Keratinocyte (primary cell): ENCODE measurements at regions not wholly inside any gene's neighbourhood (a gene's known extent, or its start where the extent isn't known, plus 50 kb on each side); places are given as distances from the start of the nearest gene placed in this dataset.

Experiments used
- DNase-seq: peaks from one replicate; pipeline ENCODE4 v3.0.0-alpha.2; 2011; ENCODE audit warnings: low read depth, missing footprints, low spot score
- FAIRE-seq: peaks from 2 replicates; lab custom pipeline; 2011; peaks lifted over from hg19 to GRCh38; lab: Jason Lieb, UNC
- H2AFZ ChIP-seq: 2 replicates; pipeline ENCODE4 v1.6.0; 2012; ENCODE audit warnings: low read length, control low read depth, inconsistent platforms; ENCODE audit not compliant: control insufficient read depth
- H3K27ac ChIP-seq: 2 replicates; pipeline ENCODE4 v1.5.1; 2011; ENCODE audit warnings: low read length; ENCODE audit not compliant: control insufficient read depth, insufficient read depth
- H3K27me3 ChIP-seq: 3 replicates; pipeline ENCODE4 v1.6.0; 2011; ENCODE audit warnings: low read length; ENCODE audit not compliant: control insufficient read depth, insufficient read depth; ENCODE audit errors: extremely low read depth
- H3K36me3 ChIP-seq, 2 experiments: 2 replicates in 1 of 2; 3 replicates in 1 of 2; pipeline ENCODE4 v1.5.1; 2011; ENCODE audit warnings: low read length in 2 of 2, mild to moderate bottlenecking in 1 of 2; ENCODE audit not compliant: control insufficient read depth in 2 of 2, insufficient read depth in 2 of 2; ENCODE audit errors: extremely low read depth in 1 of 2
- H3K4me1 ChIP-seq: 3 replicates; pipeline ENCODE4 v1.5.1; 2011; ENCODE audit warnings: low read length; ENCODE audit not compliant: control insufficient read depth, insufficient read depth; ENCODE audit errors: extremely low read depth
- H3K4me2 ChIP-seq: 3 replicates; pipeline ENCODE4 v1.6.0; 2011; ENCODE audit warnings: low read depth, low read length; ENCODE audit not compliant: control insufficient read depth, insufficient read depth; ENCODE audit errors: extremely low read depth
- H3K4me3 ChIP-seq, 3 experiments: fragments of 200-600 bp in 1 of 3; sonication (generic) in 1 of 3; 2 replicates in 2 of 3; 3 replicates in 1 of 3; pipeline ENCODE4 v1.5.1; 2011 to 2016; ENCODE audit warnings: low read length in 3 of 3, mild to moderate bottlenecking in 3 of 3, control low read depth in 2 of 3, inconsistent platforms in 1 of 3, low read depth in 1 of 3, mixed read lengths in 1 of 3, mixed run types in 1 of 3, moderate library complexity in 1 of 3; ENCODE audit not compliant: control insufficient read depth in 2 of 3, insufficient read depth in 2 of 3; ENCODE audit errors: extremely low read depth in 1 of 3
- H3K79me2 ChIP-seq: 2 replicates; pipeline ENCODE4 v1.6.0; 2012; ENCODE audit warnings: low read length; ENCODE audit not compliant: control insufficient read depth, insufficient read depth
- H3K9ac ChIP-seq: 3 replicates; pipeline ENCODE4 v1.6.0; 2011; ENCODE audit warnings: low read length; ENCODE audit not compliant: control insufficient read depth, insufficient read depth; ENCODE audit errors: extremely low read depth
- H3K9me1 ChIP-seq: 3 replicates; pipeline ENCODE4 v1.6.0; 2011; ENCODE audit warnings: low read length; ENCODE audit not compliant: control insufficient read depth, insufficient read depth; ENCODE audit errors: extremely low read depth
- H3K9me3 ChIP-seq: 2 replicates; pipeline ENCODE4 v1.5.1; 2012; ENCODE audit warnings: low read depth, low read length; ENCODE audit not compliant: control insufficient read depth
- H4K20me1 ChIP-seq: 3 replicates; pipeline ENCODE4 v1.6.0; 2011; ENCODE audit warnings: low read length; ENCODE audit not compliant: control insufficient read depth, insufficient read depth; ENCODE audit errors: extremely low read depth
- EZH2 ChIP-seq: IDR thresholded peaks from one replicate; pipeline ENCODE4 v1.6.1; 2012; ENCODE audit warnings: inconsistent platforms, mild to moderate bottlenecking, low read length, moderate library complexity
- dilution Hi-C: fragments of 300-500 bp; cut with MboI; formaldehyde crosslinking; loops from one replicate; pipeline ENCODE4 v1.7.0; 2020; ENCODE audit warnings: low sequenced_read_pairs; ENCODE audit not compliant: extremely low pct_ligation_motif_present
- TF ChIP-seq, protein P1 (sequence below), 3 experiments: IDR thresholded peaks in 1 of 3; conservative IDR thresholded peaks in 1 of 3; optimal IDR thresholded peaks in 1 of 3; 2 replicates in 2 of 3; 3 replicates in 1 of 3; pipeline versions ENCODE3 to v1.5.1; 2011; ENCODE audit warnings: low read length in 3 of 3, mild to moderate bottlenecking in 3 of 3, moderate library complexity in 2 of 3, control low read depth in 1 of 3, inconsistent platforms in 1 of 3; ENCODE audit not compliant: insufficient read depth in 2 of 3; ENCODE audit errors: extremely low read depth in 1 of 3

GRCh38 chr18:40016405-40016804, 1938.6 kb upstream of the PIK3C3 start:
- no peak overlapping the region for H3K4me2 ChIP-seq
- H3K9me3 ChIP-seq: no peaks in the 10 kb centered on the region
- no peak for DNase-seq
- no peaks in the 10 kb centered on the region for H3K4me1 ChIP-seq
- no peaks in the 10 kb centered on the region for H3K9me1 ChIP-seq
- no peak overlapping the region for H3K4me3 ChIP-seq
- H3K27me3 ChIP-seq: no peaks in the 10 kb centered on the region
- no peak overlapping the region for H3K9ac ChIP-seq
- no peak for FAIRE-seq
- dilution Hi-C loops: no loop called here
- no peaks in the 10 kb centered on the region for H3K79me2 ChIP-seq
- H3K27ac ChIP-seq: no peak overlapping the region
- H2AFZ ChIP-seq: no peak overlapping the region
- no peaks in the 10 kb centered on the region for H4K20me1 ChIP-seq
- TF ChIP-seq EZH2: no peak
- TF ChIP-seq, protein P1, sequence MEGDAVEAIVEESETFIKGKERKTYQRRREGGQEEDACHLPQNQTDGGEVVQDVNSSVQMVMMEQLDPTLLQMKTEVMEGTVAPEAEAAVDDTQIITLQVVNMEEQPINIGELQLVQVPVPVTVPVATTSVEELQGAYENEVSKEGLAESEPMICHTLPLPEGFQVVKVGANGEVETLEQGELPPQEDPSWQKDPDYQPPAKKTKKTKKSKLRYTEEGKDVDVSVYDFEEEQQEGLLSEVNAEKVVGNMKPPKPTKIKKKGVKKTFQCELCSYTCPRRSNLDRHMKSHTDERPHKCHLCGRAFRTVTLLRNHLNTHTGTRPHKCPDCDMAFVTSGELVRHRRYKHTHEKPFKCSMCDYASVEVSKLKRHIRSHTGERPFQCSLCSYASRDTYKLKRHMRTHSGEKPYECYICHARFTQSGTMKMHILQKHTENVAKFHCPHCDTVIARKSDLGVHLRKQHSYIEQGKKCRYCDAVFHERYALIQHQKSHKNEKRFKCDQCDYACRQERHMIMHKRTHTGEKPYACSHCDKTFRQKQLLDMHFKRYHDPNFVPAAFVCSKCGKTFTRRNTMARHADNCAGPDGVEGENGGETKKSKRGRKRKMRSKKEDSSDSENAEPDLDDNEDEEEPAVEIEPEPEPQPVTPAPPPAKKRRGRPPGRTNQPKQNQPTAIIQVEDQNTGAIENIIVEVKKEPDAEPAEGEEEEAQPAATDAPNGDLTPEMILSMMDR (optimal IDR thresholded peaks at IDR 0.05 in 1 of 3, IDR thresholded peaks at IDR 0.05 in 1 of 3, conservative IDR thresholded peaks at IDR 0.05 in 1 of 3; ENCODE audit: extremely low read depth in 1 of 3, insufficient read depth in 2 of 3, low read length in 3 of 3): no peak
- no peaks in the 10 kb centered on the region for H3K36me3 ChIP-seq

GRCh38 chr18:40013001-40013609, 1941.9 kb upstream of the PIK3C3 start:
- H3K4me1 ChIP-seq: no peaks in the 10 kb centered on the region
- H3K36me3 ChIP-seq: no peaks in the 10 kb centered on the region
- H3K9me3 ChIP-seq: no peaks in the 10 kb centered on the region
- H2AFZ ChIP-seq: no peak overlapping the region
- FAIRE-seq: no peak
- no peaks in the 10 kb centered on the region for H3K79me2 ChIP-seq
- no peak overlapping the region for H3K4me2 ChIP-seq
- H4K20me1 ChIP-seq: no peaks in the 10 kb centered on the region
- no peaks in the 10 kb centered on the region for H3K9me1 ChIP-seq
- H3K9ac ChIP-seq: no peak overlapping the region
- no peaks in the 10 kb centered on the region for H3K27me3 ChIP-seq
- dilution Hi-C loops: no loop called here
- H3K27ac ChIP-seq: no peak overlapping the region
- TF ChIP-seq, protein P1 (optimal IDR thresholded peaks at IDR 0.05 in 1 of 3, IDR thresholded peaks at IDR 0.05 in 1 of 3, conservative IDR thresholded peaks at IDR 0.05 in 1 of 3; ENCODE audit: extremely low read depth in 1 of 3, insufficient read depth in 2 of 3, low read length in 3 of 3): no peak
- TF ChIP-seq EZH2: no peak
- no peak overlapping the region for H3K4me3 ChIP-seq
- DNase-seq: no peak
